LNCAP (cell line): ENCODE measurements at regions not wholly inside any gene's neighbourhood (a gene's known extent, or its start where the extent isn't known, plus 50 kb on each side); places are given as distances from the start of the nearest gene placed in this dataset.

Experiments used
- CTCF ChIP-seq: fragments of 450-650 bp; IDR thresholded peaks from 2 replicates; pipeline ENCODE4 v1.5.1; 2017; ENCODE audit warnings: mild to moderate bottlenecking

DNA sequence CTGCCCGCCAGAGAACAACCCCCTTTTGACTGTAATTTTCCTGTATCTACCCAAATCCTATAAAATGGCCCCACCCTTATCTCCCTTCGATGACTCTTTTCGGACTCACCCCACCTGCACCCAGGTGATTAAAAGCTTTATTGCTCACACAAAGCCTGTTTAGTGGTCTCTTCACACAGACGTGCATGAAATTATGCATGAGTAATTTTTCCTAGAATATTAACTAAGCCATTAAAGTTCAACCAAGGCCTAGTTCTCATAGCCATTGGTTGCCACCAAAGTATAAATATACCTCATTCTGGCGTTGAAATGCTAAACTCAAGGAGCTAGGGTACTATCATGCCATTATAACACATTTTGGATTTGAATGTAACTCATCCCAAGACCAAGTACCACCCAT is 243.9 kb downstream of the ZNF608 start:
- no peak for TF ChIP-seq CTCF

DNA sequence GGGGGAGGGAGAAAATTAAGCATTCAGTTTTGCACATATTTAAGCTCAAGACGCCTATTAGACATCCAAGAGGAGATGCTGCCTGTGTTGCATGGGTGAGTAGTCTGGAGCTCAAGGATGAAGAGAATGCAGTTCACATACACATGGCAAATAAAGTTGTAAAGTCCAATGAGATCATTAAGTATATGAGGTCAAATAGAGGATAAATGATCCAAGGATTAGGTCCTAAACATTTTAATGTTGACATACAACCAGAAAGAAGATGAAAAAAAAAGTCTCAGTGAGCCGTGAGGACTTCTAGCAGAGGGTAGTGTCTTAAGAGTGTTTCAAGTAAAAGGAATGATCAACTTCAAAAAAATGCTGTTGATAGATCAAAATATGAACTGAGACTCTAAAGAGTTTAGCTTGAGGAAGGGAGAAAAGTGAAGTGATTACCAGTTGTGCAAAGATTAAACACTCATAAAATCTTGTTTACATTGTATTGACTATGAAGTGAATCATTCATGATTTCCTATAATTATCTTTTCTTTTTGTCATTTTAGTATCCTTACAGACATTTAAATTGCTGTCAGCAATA is 251.8 kb downstream of the ZNF608 start:
- no peak for TF ChIP-seq CTCF

DNA sequence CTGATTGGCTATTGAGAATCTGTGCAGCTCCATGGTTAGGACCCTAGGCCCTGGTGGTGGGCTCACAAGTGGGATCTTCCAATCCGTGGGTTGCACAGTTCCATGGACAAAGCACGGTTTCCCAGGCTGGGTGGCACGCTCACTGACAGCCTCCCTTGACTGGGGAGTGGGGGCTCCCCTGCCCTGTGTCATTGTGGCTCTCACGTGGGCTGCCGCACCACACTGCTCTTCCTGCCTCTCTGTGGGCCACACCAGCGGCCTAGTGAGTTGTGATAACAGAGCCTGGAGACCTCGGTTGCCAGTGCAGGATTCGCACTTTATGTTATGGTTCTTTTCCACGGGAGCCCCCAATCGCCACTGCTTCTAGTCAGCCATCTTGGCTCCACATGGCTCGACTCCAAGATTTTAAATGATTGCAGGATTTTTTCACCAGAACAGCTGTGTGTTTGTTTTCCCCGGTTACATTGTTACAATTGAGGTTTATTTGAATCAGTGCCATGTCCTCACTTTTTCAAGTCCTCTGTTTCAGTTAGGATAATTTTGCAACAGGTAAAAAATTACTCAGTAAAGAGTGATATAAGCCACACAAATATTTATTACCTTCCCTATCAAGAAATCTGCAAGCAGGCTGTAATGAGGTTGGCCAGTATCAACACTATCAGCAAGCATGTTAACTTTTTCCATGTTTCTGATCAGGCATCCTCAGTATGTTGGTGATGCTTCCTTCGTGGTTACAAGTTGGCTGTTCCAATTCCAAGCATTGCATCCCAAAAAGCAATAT is 253.8 kb downstream of the ZNF608 start:
- no peak for TF ChIP-seq CTCF

- TF ChIP-seq CTCF, result no peak
These were observed 265.0 kb downstream of the ZNF608 start for GRCh38 chr5:124481419-124481818.

GRCh38 chr5:124480964-124481363 is 265.5 kb downstream of the ZNF608 start:
- no peak for TF ChIP-seq CTCF

- TF ChIP-seq CTCF, result no peak
These were observed 266.4 kb downstream of the ZNF608 start for GRCh38 chr5:124480022-124480421.

GRCh38 chr5:124478264-124478663 is 268.2 kb downstream of the ZNF608 start:
- no peak for TF ChIP-seq CTCF
